HFF-Myc (cell line): ENCODE measurements at regions not wholly inside any gene's neighbourhood (a gene's known extent, or its start where the extent isn't known, plus 50 kb on each side); places are given as distances from the start of the nearest gene placed in this dataset.

Experiments used
- DNase-seq: peaks from one replicate; pipeline ENCODE4 v3.0.0-alpha.2; 2011; ENCODE audit warnings: low read depth; ENCODE audit errors: extremely low read depth
- H3K4me3 ChIP-seq: replicated peaks from 2 replicates; pipeline ENCODE4 v1.5.1; 2011; ENCODE audit warnings: low read depth, mild to moderate bottlenecking, control low read depth, low read length
- TF ChIP-seq, protein P1 (sequence below): IDR thresholded peaks from 2 replicates; pipeline ENCODE4 v1.5.1; 2012; ENCODE audit warnings: mild to moderate bottlenecking, low read depth, low read length, control low read depth; ENCODE audit errors: missing control alignments

DNA sequence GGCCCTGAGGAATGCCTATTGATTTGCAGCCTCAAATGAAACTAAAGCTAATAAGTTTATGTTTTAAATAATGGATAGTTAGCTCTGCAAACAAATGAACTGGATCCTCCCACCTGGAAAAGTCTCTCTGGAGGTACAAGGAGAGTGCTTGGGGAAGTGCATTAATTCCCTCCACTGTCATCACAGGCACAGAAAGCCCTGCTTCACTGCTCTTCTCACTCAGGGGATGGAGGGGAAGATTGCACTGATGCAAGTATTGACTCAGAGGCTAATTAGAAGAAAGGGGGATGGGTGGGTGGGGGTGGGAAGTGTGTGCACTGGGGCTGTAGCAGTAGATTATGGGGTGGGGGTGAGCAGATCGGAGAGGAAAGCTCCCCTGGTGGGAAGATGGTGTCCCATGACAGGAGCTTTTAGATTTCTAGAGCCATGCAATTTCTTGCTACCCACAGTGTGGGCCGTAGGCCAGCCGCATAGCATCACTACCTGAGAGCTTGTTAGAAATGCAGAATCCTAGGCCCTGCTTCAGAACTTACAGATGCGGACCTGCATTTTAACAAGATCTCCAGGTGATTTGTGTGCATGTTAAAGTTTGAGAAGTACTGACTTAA is 163.9 kb downstream of the HIPK3 start:
- H3K4me3 ChIP-seq: no peak overlapping the region
- TF ChIP-seq, protein P1, sequence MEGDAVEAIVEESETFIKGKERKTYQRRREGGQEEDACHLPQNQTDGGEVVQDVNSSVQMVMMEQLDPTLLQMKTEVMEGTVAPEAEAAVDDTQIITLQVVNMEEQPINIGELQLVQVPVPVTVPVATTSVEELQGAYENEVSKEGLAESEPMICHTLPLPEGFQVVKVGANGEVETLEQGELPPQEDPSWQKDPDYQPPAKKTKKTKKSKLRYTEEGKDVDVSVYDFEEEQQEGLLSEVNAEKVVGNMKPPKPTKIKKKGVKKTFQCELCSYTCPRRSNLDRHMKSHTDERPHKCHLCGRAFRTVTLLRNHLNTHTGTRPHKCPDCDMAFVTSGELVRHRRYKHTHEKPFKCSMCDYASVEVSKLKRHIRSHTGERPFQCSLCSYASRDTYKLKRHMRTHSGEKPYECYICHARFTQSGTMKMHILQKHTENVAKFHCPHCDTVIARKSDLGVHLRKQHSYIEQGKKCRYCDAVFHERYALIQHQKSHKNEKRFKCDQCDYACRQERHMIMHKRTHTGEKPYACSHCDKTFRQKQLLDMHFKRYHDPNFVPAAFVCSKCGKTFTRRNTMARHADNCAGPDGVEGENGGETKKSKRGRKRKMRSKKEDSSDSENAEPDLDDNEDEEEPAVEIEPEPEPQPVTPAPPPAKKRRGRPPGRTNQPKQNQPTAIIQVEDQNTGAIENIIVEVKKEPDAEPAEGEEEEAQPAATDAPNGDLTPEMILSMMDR: no peak
- DNase-seq: no peak

DNA sequence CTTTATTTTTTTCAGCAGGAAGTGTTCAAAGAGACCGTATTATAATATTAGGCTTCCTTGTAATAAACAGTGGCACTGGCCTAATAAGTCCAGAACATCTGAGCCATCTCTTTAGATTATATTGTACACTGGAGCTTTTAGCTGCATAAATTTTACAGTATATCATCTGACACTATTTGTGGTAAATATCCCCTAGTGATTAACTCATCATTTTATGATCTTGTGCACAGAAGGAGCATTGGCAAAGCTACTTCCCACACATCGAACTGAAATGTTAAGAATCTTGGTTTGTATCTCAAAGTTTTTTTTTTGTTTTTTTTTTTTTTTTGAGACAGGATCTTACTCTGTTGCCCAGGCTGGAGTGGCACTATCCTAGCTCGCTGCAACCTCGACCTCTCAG is 162.7 kb downstream of the HIPK3 start:
- TF ChIP-seq, protein P1: no peak
- DNase-seq: no peak

DNA sequence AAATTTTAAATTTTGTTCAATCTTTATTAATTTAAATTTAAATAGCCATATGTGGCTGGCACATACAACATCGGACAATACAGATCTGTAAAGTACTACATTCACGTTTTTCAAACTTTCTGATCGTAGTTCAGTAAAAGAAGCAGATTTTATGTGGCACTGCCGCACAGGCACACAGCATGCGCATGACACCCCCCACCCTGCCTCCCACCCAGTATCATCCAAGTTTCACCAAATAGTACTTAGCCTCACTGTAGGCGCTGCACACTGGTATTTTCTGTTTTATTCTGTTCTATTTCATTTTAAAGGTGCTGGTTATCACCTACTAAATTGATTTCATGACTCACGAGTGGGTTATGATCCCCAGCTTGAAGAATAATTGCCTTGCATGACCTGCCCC is 159.9 kb downstream of the HIPK3 start:
- H3K4me3 ChIP-seq: no peak overlapping the region
- TF ChIP-seq, protein P1: no peak
- DNase-seq: no peak

More for the DNA sequence above, 162.7 kb downstream of the HIPK3 start:
- no peak overlapping the region for H3K4me3 ChIP-seq

DNA sequence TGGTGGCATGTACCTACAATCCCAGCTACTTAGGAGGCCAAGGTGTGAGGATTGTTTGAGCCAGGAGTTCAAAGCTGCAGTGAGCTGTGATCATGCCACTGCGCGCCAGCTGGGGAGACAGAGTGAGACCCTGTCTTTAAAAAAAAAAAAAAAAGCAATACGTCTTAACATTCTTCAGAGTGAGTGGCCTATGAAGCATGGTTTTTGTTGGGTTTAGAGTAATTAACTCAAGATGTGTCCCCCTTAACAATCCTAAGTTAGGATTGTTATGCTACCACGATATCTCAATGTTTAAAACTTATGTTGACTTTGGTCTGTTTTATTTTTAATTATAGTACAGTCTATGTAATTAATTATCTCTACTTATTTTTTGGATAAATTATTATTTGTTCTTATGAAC is 156.1 kb downstream of the HIPK3 start:
- no peak overlapping the region for H3K4me3 ChIP-seq
- TF ChIP-seq, protein P1: no peak
- peak; percentile 10 for DNase-seq

DNA sequence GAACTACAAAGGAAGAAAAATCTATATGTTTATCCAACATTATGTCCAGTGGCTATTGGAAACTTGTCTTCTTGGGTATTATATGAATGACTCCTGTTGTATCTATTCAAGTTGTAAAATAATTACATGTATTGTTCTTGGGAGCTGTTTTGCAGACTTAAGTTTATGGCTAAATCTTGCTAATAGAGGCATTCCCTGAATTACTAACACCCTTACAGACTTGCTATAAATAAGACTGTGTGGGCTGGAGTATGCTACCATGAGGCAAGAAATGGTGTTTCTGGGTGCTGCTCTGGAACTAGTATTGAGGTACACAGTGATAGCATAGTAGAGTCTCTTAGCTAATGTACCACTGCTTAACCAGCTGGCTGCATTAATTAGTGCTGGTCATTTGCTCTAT is 155.1 kb downstream of the HIPK3 start:
- no peak overlapping the region for H3K4me3 ChIP-seq
- no peak for DNase-seq
- TF ChIP-seq, protein P1: no peak

DNA sequence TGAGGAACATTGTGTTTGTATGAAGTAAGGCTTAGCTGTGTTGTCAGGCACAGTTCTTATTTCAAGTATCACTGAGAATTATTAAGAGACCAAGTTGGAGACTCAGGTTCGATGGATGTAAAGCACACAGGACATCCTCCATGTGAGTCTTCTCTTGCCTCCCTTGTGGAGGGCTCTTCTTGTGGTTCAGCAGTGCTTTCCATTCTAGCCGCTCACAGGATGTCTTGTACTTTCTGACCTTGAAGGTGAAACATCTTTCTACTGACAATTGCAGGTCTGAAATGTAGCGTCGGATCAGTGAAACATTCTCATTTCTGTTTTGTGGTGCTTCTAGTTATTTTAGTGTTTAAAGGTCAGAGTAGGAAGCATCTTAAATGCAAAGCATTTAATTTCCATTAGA is 154.6 kb downstream of the HIPK3 start:
- TF ChIP-seq, protein P1: no peak
- no peak for DNase-seq
- H3K4me3 ChIP-seq: no peak overlapping the region
